HG03442 (cell line): ENCODE measurements at regions not wholly inside any gene's neighbourhood (a gene's known extent, or its start where the extent isn't known, plus 50 kb on each side); places are given as distances from the start of the nearest gene placed in this dataset.

Experiments used
- ATAC-seq: cut with Tn5 transposase; IDR thresholded peaks from one replicate; pipeline ENCODE4 v1.9.1; 2021; ENCODE audit warnings: mild to moderate bottlenecking, moderate library complexity; ENCODE audit not compliant: unreplicated experiment

- no peak for ATAC-seq
Measured at GRCh38 chr3:189103208-189103607, 68.6 kb upstream of the TPRG1 start.

GRCh38 chr3:189108067-189108466 lies 63.7 kb upstream of the TPRG1 start:
- no peak for ATAC-seq

DNA sequence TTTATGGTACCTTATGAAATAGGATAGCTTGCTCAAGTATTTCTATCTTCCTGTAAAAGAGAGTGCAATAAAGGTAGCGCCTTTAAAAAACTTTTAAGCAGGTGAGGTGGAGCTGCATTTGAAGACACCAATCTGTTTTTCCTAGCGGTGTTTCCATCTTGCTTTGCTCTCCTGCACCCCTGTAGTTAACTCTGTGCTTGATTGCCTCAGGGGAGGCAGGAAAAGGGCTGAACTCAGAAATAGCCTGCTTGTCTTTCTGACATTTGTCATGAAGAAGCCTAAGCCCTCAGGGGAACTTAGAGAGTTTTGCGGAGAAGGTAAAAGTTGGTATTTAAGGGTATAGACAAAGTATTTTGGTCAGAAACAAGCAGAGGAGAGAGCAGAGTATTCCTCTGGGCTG lies 63.0 kb upstream of the TPRG1 start:
- ATAC-seq = no peak

- ATAC-seq = no peak
Measured at GRCh38 chr3:189109145-189109544, 62.6 kb upstream of the TPRG1 start.

DNA sequence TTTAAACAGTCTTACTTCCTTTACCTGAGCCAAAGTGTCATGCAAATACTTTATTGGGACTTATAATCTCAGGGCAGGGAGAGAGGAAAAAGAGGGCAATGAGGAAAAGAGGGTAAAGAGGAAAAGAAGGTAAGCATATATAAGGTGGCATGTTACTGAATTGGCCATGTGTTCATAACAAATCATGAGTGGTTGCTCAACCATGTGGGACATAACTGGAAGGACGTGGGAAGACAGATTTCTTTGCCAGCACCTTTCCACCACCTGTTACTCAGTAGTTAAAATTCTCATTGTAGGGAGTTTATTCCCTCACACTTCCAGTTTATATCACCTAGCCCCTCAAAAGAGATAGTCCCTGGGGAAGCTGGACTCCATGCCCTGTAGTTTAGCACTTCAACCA lies 54.7 kb upstream of the TPRG1 start:
- no peak for ATAC-seq

- ATAC-seq = no peak
Measured at GRCh38 chr3:189118896-189119295, 52.9 kb upstream of the TPRG1 start.

DNA sequence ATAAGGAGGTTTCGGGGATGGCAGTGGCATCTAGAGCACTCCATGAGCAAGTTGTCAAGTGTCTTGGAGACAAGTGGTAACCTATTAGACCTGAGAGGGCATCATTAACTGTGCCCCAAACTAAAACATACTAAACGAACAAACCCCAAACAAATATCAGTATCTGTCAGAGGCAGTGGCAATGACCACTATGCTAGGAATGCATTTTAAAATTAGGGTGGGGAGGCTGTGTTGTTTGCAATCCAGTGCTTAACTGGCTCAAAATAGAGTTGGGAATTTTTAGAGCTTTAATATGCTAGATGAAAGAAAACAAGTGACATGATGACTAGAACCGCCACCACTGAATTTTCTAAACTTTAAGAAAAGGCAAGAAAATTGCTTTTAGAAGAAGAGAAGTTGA lies 51.8 kb upstream of the TPRG1 start:
- ATAC-seq = no peak

- ATAC-seq = no peak
Measured at GRCh38 chr3:189121092-189121491, 50.7 kb upstream of the TPRG1 start.
